ENCODE measurements at regions not wholly inside any gene's neighbourhood (a gene's known extent, or its start where the extent isn't known, plus 50 kb on each side); places are given as distances from the start of the nearest gene placed in this dataset.

- H3K27ac ChIP-seq (ENCODE audit: insufficient read depth, low read depth, low read length, poor library complexity, severe bottlenecking): no peak overlapping the region
- no peak overlapping the region for H3K4me3 ChIP-seq (ENCODE audit: insufficient read depth, low read depth, low read length)
- H3K4me1 ChIP-seq (ENCODE audit: control insufficient read depth, insufficient read depth, low read length): no peaks in the 10 kb centered on the region
- H3K27me3 ChIP-seq (ENCODE audit: control insufficient read depth, insufficient read depth, low read length, poor library complexity, severe bottlenecking): no peaks in the 10 kb centered on the region
- no peaks in the 10 kb centered on the region for H3K36me3 ChIP-seq (ENCODE audit: control insufficient read depth, insufficient read depth, low read length)
- 91 to 97% methylated on average over 3 of the region's 3 CpGs for WGBS, 2 experiments
- H3K9me3 ChIP-seq (ENCODE audit: control insufficient read depth, low read length): no peaks in the 10 kb centered on the region
Measured at GRCh38 chr5:123951582-123951977, 439.6 kb downstream of the CSNK1G3 start.

- H3K27me3 ChIP-seq (ENCODE audit: control insufficient read depth, insufficient read depth, low read length, poor library complexity, severe bottlenecking): no peaks in the 10 kb centered on the region
- no peak overlapping the region for H3K27ac ChIP-seq (ENCODE audit: insufficient read depth, low read depth, low read length, poor library complexity, severe bottlenecking)
- H3K36me3 ChIP-seq (ENCODE audit: control insufficient read depth, insufficient read depth, low read length): no peaks in the 10 kb centered on the region
- H3K4me1 ChIP-seq (ENCODE audit: control insufficient read depth, insufficient read depth, low read length): no peaks in the 10 kb centered on the region
- H3K4me3 ChIP-seq (ENCODE audit: insufficient read depth, low read depth, low read length): no peak overlapping the region
- WGBS, 2 experiments: 90 to 93% methylated on average over 5 to 9 of the region's 10 CpGs
- no peaks in the 10 kb centered on the region for H3K9me3 ChIP-seq (ENCODE audit: control insufficient read depth, low read length)
Measured at GRCh38 chr5:123950701-123951581, 439.0 kb downstream of the CSNK1G3 start.

GRCh38 chr5:123949807-123950340 lies 437.9 kb downstream of the CSNK1G3 start:
- no peaks in the 10 kb centered on the region for H3K4me1 ChIP-seq (ENCODE audit: control insufficient read depth, insufficient read depth, low read length)
- H3K36me3 ChIP-seq (ENCODE audit: control insufficient read depth, insufficient read depth, low read length): no peaks in the 10 kb centered on the region
- no peak overlapping the region for H3K27ac ChIP-seq (ENCODE audit: insufficient read depth, low read depth, low read length, poor library complexity, severe bottlenecking)
- no peaks in the 10 kb centered on the region for H3K27me3 ChIP-seq (ENCODE audit: control insufficient read depth, insufficient read depth, low read length, poor library complexity, severe bottlenecking)
- H3K9me3 ChIP-seq (ENCODE audit: control insufficient read depth, low read length): no peaks in the 10 kb centered on the region
- 89 to 90% methylated on average over 6 of the region's 6 CpGs for WGBS, 2 experiments
- H3K4me3 ChIP-seq (ENCODE audit: insufficient read depth, low read depth, low read length): no peak overlapping the region

- H3K27ac ChIP-seq (ENCODE audit: insufficient read depth, low read depth, low read length, poor library complexity, severe bottlenecking): no peak overlapping the region
- no peaks in the 10 kb centered on the region for H3K27me3 ChIP-seq (ENCODE audit: control insufficient read depth, insufficient read depth, low read length, poor library complexity, severe bottlenecking)
- H3K4me3 ChIP-seq (ENCODE audit: insufficient read depth, low read depth, low read length): no peak overlapping the region
- WGBS, 2 experiments: 95 to 96% methylated on average over 32 of the region's 32 CpGs
- H3K9me3 ChIP-seq (ENCODE audit: control insufficient read depth, low read length): no peaks in the 10 kb centered on the region
- H3K4me1 ChIP-seq (ENCODE audit: control insufficient read depth, insufficient read depth, low read length): no peaks in the 10 kb centered on the region
- no peaks in the 10 kb centered on the region for H3K36me3 ChIP-seq (ENCODE audit: control insufficient read depth, insufficient read depth, low read length)
Measured at GRCh38 chr5:123949043-123949804, 437.2 kb downstream of the CSNK1G3 start.

- Histone ChIP-seq H3K4me1 (ENCODE audit: control insufficient read depth, insufficient read depth, low read length) (no peaks in the 10 kb centered on the region), H3K4me3 (ENCODE audit: insufficient read depth, low read depth, low read length) (no peak overlapping the region), H3K9me3 (ENCODE audit: control insufficient read depth, low read length) (peaks cover 4% of the 10 kb centered on the region), H3K27me3 (ENCODE audit: control insufficient read depth, insufficient read depth, low read length, poor library complexity, severe bottlenecking) (no peaks in the 10 kb centered on the region), H3K36me3 (ENCODE audit: control insufficient read depth, insufficient read depth, low read length) (no peaks in the 10 kb centered on the region), H3K27ac (ENCODE audit: insufficient read depth, low read depth, low read length, poor library complexity, severe bottlenecking) (no peak overlapping the region)
- WGBS, 2 experiments: 98 to 100% methylated on average over 1 to 2 of the region's 2 CpGs
Measured at GRCh38 chr5:123947797-123948196, 435.8 kb downstream of the CSNK1G3 start.

GRCh38 chr5:123945548-123945947 lies 433.6 kb downstream of the CSNK1G3 start:
- Histone ChIP-seq H3K27me3 (ENCODE audit: control insufficient read depth, insufficient read depth, low read length, poor library complexity, severe bottlenecking) (no peaks in the 10 kb centered on the region), H3K9me3 (ENCODE audit: control insufficient read depth, low read length) (peaks cover 4% of the 10 kb centered on the region), H3K4me1 (ENCODE audit: control insufficient read depth, insufficient read depth, low read length) (no peaks in the 10 kb centered on the region), H3K36me3 (ENCODE audit: control insufficient read depth, insufficient read depth, low read length) (no peaks in the 10 kb centered on the region), H3K4me3 (ENCODE audit: insufficient read depth, low read depth, low read length) (no peak overlapping the region), H3K27ac (ENCODE audit: insufficient read depth, low read depth, low read length, poor library complexity, severe bottlenecking) (no peak overlapping the region)
- 96 to 100% methylated on average over 1 of the region's 1 CpG for WGBS, 2 experiments

GRCh38 chr5:123943151-123943550 lies 431.2 kb downstream of the CSNK1G3 start:
- Histone ChIP-seq H3K9me3 (ENCODE audit: control insufficient read depth, low read length) (peaks cover 4% of the 10 kb centered on the region), H3K36me3 (ENCODE audit: control insufficient read depth, insufficient read depth, low read length) (no peaks in the 10 kb centered on the region), H3K4me1 (ENCODE audit: control insufficient read depth, insufficient read depth, low read length) (no peaks in the 10 kb centered on the region), H3K27me3 (ENCODE audit: control insufficient read depth, insufficient read depth, low read length, poor library complexity, severe bottlenecking) (no peaks in the 10 kb centered on the region), H3K4me3 (ENCODE audit: insufficient read depth, low read depth, low read length) (no peak overlapping the region), H3K27ac (ENCODE audit: insufficient read depth, low read depth, low read length, poor library complexity, severe bottlenecking) (no peak overlapping the region)

GRCh38 chr5:123940416-123940815 lies 428.4 kb downstream of the CSNK1G3 start:
- Histone ChIP-seq H3K4me3 (ENCODE audit: insufficient read depth, low read depth, low read length) (no peak overlapping the region), H3K27me3 (ENCODE audit: control insufficient read depth, insufficient read depth, low read length, poor library complexity, severe bottlenecking) (no peaks in the 10 kb centered on the region), H3K9me3 (ENCODE audit: control insufficient read depth, low read length) (peaks cover 8% of the 10 kb centered on the region), H3K36me3 (ENCODE audit: control insufficient read depth, insufficient read depth, low read length) (no peaks in the 10 kb centered on the region), H3K4me1 (ENCODE audit: control insufficient read depth, insufficient read depth, low read length) (no peaks in the 10 kb centered on the region), H3K27ac (ENCODE audit: insufficient read depth, low read depth, low read length, poor library complexity, severe bottlenecking) (no peak overlapping the region)

- Histone ChIP-seq H3K9me3 (ENCODE audit: control insufficient read depth, low read length) (peaks cover 4% of the 10 kb centered on the region), H3K27ac (ENCODE audit: insufficient read depth, low read depth, low read length, poor library complexity, severe bottlenecking) (no peak overlapping the region), H3K4me3 (ENCODE audit: insufficient read depth, low read depth, low read length) (no peak overlapping the region), H3K27me3 (ENCODE audit: control insufficient read depth, insufficient read depth, low read length, poor library complexity, severe bottlenecking) (no peaks in the 10 kb centered on the region), H3K36me3 (ENCODE audit: control insufficient read depth, insufficient read depth, low read length) (no peaks in the 10 kb centered on the region), H3K4me1 (ENCODE audit: control insufficient read depth, insufficient read depth, low read length) (no peaks in the 10 kb centered on the region)
- WGBS, 2 experiments: 64 to 70% methylated on average over 6 of the region's 6 CpGs
Measured at GRCh38 chr5:123937230-123937629, 425.3 kb downstream of the CSNK1G3 start.

GRCh38 chr5:123936548-123936947 lies 424.6 kb downstream of the CSNK1G3 start:
- Histone ChIP-seq H3K4me1 (ENCODE audit: control insufficient read depth, insufficient read depth, low read length) (no peaks in the 10 kb centered on the region), H3K36me3 (ENCODE audit: control insufficient read depth, insufficient read depth, low read length) (no peaks in the 10 kb centered on the region), H3K4me3 (ENCODE audit: insufficient read depth, low read depth, low read length) (no peak overlapping the region), H3K9me3 (ENCODE audit: control insufficient read depth, low read length) (peaks cover 4% of the 10 kb centered on the region), H3K27me3 (ENCODE audit: control insufficient read depth, insufficient read depth, low read length, poor library complexity, severe bottlenecking) (no peaks in the 10 kb centered on the region), H3K27ac (ENCODE audit: insufficient read depth, low read depth, low read length, poor library complexity, severe bottlenecking) (no peak overlapping the region)
- 91% methylated on average over 4 of the region's 4 CpGs for WGBS, 2 experiments

Data from ectodermal cell (in vitro differentiated cells).